NCI-H2227 treated with DMSO at 0.1 percent for 48 hours (cell line): ENCODE measurements at regions not wholly inside any gene's neighbourhood (a gene's known extent, or its start where the extent isn't known, plus 50 kb on each side); places are given as distances from the start of the nearest gene placed in this dataset.

ENCODE experiments used
- DNase-seq: peaks from one replicate; lab custom pipeline; 2025; lab: John Stamatoyannopoulos, UW

- peak; percentile 1 for DNase-seq
Observed at GRCh38 chr5:74186356-74187315, 453.9 kb downstream of the ENC1 start.

GRCh38 chr5:74185599-74185998 lies 454.9 kb downstream of the ENC1 start:
- DNase-seq = no peak

GRCh38 chr5:74184649-74185048 lies 455.9 kb downstream of the ENC1 start:
- DNase-seq = no peak

DNA sequence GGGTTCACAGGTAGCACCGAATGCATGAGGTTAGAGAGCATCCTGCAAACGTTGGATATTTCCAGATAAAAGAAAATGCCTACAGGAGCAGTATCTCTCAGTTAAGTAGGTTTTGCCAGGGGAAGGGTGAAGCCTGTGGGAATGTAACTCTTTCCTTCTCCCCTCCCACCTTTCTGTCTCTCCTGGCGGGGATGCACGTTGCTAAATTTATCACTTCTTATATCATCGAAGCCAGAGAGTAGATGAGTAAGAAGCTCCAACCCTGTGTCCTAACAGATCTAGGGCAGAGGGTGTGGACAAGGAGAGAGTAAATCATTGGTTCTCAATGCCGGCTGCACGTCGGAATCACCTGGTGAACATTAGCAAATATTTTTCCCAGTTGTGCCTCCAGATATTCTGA lies 457.5 kb downstream of the ENC1 start:
- no peak for DNase-seq

DNA sequence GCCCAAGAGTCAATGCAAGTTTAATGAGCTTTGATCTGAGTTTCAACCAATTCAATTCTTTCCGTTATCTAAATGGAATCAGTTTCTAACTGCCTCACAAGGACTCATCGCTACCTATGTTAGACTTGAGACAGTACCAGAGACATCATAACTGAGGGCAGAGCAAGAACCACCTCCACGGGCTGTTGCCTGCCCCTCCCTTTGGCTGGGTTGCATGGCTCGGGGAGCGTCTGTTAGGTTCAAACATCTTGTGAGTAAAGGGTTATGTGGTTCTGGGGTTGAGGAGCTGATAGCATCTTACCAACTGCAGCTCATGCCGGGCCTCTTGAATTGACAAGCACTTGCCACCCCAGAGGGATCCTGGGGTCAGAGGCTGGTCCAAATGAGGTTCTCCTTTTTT lies 457.9 kb downstream of the ENC1 start:
- DNase-seq = no peak

DNA sequence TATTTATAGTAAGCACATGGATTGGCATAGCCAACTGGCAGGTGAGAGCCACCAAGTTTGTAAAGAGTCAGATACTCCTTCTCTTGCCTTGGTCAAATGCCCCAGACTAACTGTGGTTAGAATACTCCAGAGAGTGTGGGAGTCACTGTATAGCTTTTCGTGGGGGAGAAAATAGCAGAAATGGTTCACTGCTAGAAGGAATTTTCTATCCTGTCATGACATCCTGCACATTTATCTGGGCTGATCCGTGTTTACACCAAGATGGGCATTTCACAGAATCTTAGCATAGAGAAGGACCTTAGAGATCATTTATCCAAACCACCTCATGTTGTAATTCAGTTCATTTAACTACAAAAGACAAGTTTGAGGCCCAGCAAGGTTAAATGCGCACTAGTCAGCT lies 460.8 kb downstream of the ENC1 start:
- DNase-seq = no peak

- DNase-seq = no peak
Observed at GRCh38 chr5:74179179-74179578, 461.3 kb downstream of the ENC1 start.

DNA sequence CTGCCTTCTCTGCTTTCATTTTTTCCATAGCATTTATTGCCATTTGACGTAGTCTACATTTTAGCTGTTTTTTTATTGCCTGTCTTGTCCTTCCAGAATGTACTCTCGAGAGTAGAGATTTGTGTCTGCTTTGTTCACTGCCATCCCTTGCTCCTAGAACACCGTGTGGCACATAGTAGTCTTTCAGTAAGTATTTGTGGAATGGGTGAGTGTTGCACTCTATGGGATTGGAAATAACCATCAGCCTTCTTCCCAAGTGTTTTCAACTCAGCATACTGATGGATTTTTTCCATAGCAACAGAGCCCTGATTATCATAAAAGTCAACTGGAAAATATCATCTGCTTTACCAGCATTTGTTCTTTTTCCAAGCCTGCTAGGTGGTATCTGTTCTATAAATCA lies 462.6 kb downstream of the ENC1 start:
- DNase-seq = no peak

- DNase-seq = no peak
Observed at GRCh38 chr5:74174366-74174765, 466.2 kb downstream of the ENC1 start.

DNA sequence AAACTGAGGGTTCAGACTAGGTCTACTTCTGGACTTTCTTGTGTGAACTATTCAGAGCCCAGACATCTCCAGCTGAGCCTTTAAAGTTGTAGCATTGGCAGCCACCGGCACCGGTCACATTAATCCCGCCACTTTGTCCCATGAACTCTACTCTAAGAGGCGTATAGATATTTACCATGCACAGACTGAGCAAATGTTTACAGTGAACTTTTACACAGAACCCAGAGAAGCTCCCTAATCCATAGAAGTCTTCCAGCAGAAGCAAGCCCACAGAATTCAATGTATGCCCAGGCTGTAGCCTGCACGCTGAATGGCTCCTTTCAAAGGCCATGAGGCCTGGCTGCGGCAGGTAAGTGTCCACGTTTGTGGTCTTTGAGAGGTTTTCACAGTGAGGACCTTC lies 466.9 kb downstream of the ENC1 start:
- DNase-seq = no peak

- no peak for DNase-seq
Observed at GRCh38 chr5:74173241-74173640, 467.3 kb downstream of the ENC1 start.

DNA sequence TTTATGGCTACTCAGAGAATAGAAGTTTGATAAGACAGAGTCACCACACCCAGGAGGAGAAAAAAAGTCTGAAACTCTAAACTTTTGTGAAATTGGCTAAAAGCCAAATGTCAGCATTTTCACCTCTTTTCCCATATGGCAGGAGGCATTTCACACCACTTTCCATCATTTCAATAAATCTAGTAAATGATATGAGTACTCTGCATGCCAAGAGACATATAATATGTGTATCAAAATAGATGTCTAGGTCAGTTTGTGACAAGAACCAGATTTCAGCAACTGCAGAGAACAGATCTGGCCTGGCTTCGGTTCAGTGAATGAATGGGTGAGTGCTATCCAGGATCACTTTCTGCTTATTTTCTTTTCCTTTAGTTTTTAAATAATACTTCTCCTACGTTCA lies 470.8 kb downstream of the ENC1 start:
- DNase-seq = no peak

DNA sequence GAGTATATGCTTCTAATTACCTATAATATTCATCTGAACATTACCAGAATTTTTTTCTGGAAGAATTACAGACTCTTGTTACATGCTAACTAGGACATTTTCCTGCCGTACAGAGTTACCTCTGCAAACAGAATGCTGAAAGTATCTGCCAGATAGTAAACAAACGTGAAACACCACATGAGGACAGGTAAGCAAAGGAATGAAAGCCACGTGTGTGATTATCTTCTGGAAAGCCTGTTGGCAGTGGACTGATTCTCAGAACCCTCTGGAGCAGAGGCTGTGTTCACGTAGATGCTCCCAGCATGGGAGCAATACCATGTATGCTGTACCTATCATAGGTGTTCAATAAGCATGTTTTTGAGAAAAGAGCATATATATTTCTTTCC lies 472.6 kb downstream of the ENC1 start:
- DNase-seq = no peak

DNA sequence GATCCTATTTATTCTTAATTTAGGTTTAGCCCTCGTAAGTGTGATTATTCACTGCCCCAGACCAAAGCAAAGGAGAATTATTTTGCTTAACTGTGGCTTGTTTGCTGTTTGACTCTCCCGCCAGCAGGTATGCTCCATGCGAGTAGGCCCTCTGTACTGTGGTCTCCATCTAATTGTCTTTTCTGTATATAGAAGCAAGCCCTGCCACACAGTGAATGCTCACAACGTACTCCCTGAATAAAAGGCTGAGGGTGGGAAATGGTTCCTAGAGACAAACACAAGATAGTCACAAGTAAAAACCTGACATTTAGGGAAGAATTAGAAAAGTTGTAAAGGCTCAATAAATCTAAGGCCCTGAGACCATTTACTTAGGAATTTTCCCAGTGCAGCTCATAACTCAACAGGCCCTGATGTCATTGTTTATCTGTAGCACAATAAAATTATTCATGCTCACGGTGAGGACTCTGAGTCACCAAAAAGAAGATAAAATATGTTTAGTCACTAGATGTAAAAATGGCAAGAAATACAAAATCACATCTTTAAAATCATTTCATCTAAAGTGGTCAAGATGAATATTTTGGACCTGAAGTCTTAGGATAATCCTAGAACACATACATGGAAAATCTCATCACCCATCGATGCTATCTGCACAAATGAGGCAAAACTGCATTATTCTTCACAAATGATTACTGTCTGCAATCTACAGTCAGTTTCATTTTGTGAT lies 473.2 kb downstream of the ENC1 start:
- DNase-seq = no peak

GRCh38 chr5:74166064-74166463 lies 474.5 kb downstream of the ENC1 start:
- DNase-seq = no peak

GRCh38 chr5:74164725-74165235 lies 475.7 kb downstream of the ENC1 start:
- DNase-seq = no peak

- no peak for DNase-seq
Observed at GRCh38 chr5:74162524-74162923, 478.0 kb downstream of the ENC1 start.

DNA sequence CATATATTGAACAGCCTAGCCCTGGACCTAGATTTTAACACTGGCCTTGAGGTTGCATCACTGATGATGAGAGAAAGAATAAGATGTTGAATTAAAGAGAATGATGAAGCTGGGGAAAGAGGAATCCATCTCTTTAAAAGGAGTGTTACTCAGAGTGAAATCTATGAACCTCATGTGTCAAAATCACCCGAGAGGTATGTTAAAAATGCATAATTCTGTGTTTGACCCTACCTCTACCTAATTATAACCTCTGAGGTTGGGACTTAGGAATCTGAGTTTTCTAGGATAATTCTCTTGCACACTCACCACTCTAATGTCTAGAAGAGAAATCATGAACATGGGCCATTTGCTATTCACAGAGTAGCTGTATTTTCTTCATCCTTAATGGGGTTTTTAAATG lies 479.4 kb downstream of the ENC1 start:
- no peak for DNase-seq

DNA sequence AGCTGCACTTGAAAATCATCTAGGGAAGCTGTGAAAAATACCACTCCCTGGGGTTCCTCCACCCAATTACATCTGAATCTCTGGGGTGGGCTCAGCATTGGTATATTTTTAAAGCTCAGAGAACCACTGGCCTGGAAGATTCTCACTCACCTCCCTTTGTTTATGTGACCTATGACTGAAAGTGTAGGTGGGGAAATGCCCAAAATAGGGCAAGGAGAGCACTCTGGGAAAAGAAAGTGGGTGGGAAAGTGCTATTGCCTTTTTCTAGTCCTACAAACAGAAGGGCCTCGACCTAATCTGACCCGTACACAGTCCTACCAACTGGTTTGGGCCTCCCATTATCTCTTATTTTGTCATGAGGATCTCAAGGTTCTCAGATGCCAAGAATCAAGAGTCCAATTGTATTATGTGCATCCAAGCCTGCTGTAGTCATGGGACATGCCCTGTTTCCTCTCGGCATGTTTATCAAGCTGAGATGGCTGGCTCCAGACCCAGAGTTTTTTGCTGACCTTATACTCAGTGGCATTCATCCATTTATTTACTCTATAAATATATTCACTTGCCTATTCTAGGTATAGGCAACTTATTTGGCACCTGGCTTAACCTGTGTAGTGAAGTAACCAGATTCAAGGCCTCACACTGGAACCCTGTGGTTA lies 483.7 kb downstream of the ENC1 start:
- no peak for DNase-seq

- no peak for DNase-seq
Observed at GRCh38 chr5:74155501-74155900, 485.0 kb downstream of the ENC1 start.

GRCh38 chr5:74154526-74154925 lies 486.0 kb downstream of the ENC1 start:
- DNase-seq = no peak

DNA sequence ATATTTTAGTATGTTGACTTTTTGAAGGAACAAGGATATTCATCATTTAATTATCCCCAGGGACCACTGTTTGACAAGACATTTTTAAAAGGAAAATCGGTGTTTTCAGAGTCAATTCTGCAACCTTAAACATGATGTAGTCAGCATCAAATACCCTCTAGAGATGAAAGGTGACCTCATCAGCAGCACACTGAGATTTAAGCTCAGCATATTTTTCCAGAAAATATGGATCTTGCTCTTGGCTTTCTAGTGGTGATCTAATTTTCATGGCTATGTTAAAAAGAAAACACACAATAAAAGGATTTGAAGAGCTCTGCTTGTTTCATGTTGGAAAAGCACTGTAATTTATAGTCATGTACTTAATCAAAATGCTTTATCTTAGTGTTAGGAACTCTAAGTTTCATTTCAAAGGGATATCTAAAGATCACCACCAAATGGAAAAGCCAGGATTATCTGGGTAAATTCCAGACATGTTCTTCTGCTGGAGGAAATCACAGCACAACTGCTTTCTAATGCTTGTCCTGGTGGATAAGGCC lies 487.2 kb downstream of the ENC1 start:
- DNase-seq = no peak
